ENCODE measurements at regions not wholly inside any gene's neighbourhood (a gene's known extent, or its start where the extent isn't known, plus 50 kb on each side); places are given as distances from the start of the nearest gene placed in this dataset.

DNA sequence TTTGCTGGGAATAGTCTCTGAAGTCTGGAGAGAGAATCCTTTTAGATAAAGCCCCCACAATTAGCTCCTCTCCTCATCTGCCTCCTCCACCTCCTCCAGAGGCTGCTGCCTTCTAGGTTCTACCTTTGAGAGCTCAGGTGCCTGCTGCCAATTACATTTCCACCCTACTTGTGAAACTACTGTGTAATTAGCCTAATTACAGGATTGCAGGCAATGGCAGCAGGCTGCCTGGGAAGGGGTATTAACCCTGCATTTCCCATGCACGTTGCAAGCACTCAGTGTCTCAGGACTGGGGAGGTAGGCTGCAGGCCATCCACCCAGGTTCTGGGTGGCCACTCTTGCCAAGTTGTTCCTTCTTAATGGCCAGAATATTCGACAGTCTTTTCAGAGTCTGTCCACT lies 215.6 kb upstream of the ZNF217 start:
- TF ChIP-seq, protein P1, sequence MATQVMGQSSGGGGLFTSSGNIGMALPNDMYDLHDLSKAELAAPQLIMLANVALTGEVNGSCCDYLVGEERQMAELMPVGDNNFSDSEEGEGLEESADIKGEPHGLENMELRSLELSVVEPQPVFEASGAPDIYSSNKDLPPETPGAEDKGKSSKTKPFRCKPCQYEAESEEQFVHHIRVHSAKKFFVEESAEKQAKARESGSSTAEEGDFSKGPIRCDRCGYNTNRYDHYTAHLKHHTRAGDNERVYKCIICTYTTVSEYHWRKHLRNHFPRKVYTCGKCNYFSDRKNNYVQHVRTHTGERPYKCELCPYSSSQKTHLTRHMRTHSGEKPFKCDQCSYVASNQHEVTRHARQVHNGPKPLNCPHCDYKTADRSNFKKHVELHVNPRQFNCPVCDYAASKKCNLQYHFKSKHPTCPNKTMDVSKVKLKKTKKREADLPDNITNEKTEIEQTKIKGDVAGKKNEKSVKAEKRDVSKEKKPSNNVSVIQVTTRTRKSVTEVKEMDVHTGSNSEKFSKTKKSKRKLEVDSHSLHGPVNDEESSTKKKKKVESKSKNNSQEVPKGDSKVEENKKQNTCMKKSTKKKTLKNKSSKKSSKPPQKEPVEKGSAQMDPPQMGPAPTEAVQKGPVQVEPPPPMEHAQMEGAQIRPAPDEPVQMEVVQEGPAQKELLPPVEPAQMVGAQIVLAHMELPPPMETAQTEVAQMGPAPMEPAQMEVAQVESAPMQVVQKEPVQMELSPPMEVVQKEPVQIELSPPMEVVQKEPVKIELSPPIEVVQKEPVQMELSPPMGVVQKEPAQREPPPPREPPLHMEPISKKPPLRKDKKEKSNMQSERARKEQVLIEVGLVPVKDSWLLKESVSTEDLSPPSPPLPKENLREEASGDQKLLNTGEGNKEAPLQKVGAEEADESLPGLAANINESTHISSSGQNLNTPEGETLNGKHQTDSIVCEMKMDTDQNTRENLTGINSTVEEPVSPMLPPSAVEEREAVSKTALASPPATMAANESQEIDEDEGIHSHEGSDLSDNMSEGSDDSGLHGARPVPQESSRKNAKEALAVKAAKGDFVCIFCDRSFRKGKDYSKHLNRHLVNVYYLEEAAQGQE (IDR thresholded peaks at IDR 0.05; ENCODE audit: low read depth) = no peak
- TF ChIP-seq NFIC (IDR thresholded peaks at IDR 0.05) = no peak

All from Ishikawa (cell line).